NCI-H2107 treated with DMSO at 0.1 percent for 48 hours (cell line): ENCODE measurements at regions not wholly inside any gene's neighbourhood (a gene's known extent, or its start where the extent isn't known, plus 50 kb on each side); places are given as distances from the start of the nearest gene placed in this dataset.
A peak's percentile ranks its signal among the peaks of the same experiment; 100 is the strongest.

Source experiments
- DNase-seq: peaks from one replicate; lab custom pipeline; 2025; ENCODE audit not compliant: unreplicated experiment; lab: John Stamatoyannopoulos, UW

DNA sequence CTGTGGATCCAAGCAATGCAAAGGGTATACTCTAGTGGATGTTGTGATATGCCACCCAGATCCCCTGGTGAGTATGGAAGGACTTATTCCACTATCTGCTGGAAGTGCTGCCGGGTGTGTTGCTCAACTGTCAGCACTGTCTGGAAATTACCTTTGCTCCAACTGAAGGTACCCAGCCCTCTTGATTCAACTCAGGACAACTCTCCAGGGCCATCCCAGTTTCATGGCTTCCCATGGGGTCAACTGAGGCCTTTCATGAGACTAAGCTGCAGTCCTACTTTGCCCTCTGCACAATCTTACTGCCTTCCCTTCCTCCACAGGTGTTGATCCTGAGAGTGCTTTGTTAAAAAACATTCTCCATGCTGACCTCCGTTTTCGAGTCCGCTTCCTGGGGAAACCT lies 99.8 kb downstream of the SPRY1 start:
- no peak for DNase-seq

DNA sequence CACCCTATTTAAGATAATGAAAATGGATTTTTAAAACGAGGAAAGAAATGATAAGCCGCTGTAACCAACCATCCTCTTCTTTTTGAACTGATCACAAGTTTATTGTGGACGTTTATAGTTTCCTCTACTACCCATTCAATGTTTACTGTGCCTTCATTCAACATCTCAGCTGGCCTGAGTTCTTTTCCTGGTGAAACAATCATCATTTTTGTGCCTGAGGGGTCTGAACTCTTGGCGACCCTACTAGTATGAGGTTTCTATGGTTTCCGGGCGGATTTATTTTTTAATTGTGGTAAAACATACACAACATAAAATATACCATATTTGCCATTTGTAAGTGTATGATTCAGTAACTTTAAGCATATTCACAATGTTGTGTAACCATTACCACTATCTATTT lies 100.7 kb downstream of the SPRY1 start:
- DNase-seq: no peak

DNA sequence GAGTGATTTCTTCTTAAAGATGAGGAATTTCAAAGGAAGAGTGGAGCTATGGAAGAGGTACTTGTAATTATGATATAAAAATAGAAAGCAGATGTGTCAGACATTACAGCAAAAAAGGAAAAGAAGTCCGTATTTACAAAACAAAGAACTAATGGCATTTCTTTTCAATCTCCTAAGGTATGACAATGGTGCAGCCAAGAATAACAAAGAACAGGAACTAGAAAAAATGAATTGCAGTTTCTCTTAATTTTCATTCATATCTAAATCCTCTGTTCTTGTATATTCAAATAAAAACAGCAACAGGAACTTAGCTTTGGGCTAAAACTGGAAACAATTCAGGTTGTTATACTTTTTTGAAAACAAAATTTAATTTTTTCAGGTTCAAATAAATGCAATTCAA lies 105.1 kb downstream of the SPRY1 start:
- no peak for DNase-seq

DNA sequence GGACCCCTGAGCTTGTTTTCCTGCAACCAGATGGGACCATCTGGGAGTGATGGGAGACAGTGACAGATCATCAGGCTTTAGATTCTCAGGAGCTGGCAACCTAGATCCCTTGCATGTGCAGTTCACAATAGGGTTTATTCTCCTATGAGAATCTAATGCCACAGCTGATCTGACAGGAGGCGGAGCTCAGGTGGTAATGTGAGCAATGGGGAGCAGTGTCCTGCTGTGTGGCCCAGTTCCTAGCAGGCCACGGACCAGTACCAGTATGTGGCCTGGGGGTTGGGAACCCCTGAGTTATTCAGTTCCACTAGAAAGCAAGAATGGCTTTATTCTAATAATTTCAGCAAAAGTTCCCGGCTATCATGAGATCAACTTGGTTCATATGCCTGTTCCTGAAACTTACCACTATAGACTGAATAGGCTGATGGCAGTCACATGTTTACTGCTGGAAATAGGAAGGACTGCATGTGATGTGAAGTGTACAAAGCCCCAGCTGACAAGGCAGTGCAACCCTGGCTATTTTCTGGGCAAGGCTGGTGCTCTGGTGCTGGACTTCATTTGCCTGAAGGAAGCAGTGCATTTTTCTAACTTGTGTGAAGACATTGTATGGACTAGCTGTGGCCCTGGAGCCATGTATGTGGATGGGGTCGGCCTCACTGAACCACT lies 107.2 kb downstream of the SPRY1 start:
- DNase-seq: no peak

DNA sequence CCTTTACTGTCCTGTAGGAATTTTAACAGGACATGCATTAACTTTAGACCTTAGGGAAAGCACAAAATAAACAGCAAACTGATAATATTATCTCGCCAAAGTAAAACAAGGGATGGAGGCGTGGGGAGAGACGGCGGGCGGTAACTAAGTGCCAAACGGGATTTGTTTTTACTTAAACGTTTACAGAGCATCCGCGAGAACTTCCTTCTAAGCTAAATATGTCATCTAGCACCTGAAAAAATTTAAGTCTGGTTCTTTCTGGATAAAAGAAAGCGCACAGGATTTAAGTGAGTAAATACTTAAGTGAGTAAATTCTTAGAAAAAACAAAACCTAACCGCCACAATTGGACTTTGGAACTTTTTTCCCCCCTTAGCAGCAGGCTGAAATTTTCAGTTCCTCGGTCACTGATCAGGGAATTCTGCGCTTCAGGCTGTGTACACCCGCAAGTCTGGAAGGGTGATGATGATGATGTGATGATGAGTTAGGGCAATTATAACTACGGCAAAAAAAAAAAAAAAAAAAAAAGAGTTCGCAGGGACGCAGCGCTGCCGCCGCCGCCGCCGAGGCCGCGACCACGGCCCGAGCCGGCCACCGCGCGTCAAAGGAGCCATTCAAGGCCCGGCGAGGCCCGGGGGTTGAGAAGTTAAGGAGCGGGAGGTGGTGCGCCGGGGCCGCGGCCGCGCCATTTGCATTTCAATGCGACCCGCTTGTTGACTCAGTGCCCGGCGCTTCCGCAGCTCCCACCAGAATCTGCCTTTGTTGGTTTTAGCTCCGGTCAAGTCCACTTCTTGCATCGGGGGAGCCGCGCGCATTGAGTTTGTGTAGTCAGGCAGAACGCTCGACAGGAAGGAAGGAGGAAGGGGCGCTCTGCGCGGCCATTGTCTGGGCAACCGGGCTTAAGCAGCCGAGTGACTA lies 108.8 kb downstream of the SPRY1 start:
- DNase-seq: no peak

DNA sequence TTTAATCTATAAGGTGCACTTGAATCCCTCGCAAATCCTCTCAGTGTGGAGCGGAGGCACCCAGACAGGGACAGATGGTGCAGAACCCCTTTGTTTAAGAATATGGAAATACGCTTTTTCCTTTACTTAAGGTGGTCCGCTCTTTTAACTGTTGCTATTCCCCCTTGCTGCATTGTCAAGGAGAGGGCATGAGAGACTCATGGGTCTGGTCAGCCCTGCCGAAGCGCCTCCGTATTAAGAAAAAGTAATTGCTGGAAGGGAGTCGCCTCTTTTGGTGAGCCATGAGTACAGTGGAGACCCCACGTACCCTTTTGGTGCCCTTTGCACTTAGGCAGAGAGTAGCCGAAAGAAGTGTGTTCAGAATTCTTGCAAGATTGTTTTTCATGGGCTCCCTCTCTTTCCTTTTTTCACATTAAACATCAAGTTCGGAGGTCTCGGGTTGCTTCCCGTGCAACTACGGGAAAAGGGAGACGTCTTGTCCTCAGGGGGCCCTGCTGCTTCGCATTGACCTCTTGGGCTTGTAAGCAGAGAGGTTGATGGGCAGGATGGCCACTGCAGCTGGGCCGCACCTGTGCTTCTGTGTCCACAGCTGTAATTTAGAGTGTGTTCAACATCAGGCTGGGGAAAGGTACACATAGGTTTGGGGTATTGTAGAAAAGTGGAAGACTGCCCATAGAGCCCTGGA lies 109.6 kb downstream of the SPRY1 start:
- no peak for DNase-seq

DNA sequence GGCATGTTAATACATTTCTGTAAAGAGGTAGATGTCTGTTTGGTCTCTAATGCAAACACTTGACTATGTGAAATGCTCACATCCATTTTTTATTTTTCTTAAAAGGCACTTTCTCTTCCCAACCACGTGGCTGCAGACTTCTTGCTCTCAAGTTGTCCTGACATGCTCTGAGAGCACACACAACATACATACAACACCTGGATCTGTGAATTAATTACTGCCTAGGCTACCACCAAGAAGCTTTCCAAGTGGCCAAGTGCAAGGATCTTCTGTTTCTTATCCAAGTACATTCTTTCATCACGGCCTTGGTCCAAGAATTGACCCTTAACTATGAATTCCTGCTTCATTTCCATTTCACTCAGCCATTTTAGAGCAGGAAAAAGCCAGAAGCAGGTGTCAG lies 110.8 kb downstream of the SPRY1 start:
- peak; percentile 11 for DNase-seq

DNA sequence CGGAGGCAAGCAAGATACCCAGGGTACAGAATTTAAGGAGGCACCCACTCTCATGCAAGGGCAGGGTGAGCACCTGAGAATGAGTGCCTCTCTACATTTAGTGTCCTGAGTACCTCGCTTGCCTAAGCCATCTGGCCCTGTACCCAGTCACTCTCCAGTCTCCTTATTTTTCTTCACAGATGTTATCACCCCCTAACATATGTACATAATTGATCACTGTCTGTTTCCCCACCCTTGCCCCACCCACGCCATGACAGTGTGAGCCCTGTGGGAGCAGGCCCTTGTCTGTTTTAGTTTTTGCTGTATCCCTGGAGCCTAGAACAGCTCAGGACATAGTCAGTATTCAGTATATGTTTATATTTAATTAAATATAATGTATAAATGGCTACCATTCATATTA lies 113.6 kb downstream of the SPRY1 start:
- DNase-seq: no peak

DNA sequence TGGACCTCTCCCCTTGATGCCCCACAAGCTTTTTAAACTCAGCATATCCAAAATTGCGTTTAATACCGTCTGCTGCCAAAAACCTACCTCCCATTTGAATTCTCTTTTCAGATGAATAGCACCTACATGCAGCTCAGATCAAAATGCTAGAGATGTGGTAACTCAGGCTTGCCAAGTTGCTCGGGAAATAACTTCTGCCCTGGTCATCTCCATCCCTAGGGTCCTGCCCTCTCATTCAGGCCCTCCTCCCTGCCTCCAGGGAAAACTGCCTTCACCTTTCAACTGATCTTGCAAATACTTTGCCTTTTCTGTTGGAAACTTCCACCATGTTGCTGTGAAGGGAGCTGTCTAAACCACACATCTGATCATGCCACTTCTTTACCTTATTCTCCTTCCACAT lies 114.1 kb downstream of the SPRY1 start:
- DNase-seq: no peak

DNA sequence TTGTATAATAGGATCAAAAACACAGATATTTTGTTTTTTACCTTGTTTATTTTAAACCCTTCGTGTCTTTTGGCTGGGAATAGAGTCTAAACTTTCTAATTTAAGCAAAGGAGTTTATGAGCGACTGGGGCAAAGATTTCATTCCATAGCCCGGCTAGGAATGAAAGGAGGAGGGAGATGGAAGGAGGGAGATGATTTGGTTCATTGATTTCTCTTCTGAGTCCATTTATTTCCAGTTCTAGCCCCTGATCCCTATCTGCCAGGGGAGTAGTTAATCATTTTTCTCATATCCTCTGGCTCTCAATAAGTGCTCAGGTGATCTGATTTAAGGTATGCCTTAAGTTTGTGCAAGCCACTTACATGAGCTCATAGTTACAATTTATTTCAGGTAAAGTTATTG lies 120.0 kb downstream of the SPRY1 start:
- no peak for DNase-seq

DNA sequence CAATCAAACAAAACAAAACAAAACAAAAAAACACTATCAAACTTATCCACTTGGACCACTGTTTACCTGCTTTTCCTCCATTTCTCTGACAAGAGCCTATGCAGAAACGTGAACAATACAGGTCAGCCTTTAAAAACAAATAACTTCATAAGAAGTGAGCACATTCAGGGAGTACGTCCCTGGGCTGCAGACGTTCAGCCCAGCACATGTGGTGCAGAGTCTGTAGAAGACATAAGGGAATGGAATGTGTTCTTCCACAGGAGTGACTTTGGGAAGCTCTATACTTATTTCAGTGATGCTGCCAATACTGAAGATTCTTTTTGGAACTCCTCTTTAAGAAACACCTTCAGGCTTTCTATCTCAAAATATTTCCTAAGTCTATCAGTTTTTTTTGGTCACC lies 120.6 kb downstream of the SPRY1 start:
- no peak for DNase-seq

DNA sequence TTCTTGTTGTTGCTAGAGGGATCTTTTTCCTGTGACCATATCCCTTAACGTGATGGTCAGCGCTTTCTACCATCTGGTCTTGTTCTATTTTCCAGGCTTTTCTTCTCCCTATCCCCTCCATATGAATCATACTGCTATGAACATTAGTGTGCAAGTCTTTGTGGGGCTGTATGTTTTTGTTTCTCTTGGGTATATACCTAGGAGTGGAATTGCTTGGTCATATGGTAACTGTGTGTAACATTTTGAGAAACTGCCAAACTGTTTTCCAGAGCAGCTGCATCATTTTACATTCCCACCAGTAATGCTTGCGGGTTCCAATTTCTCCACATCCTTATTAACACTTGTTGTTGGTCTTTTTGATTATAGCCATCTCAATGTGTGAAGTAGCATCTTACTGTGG lies 121.4 kb downstream of the SPRY1 start:
- DNase-seq: no peak

DNA sequence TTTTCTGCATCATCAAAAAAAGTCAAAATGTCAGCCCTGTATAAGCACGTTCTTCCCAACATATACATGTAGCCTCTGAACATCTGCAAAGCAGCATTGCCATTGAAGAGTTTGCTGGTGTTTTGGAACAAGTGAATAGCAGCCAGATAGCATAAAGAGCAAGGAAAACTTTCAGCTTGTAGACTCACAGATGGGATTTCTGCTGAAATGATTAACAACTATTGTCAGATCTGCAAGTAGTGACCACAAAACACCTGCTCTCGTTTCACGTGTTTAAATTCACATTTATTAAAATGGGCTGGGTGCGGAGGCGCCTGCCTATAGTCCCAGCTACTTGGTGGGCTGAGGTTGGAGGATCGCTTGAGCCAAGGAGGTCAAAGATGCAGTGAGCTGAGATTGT lies 123.7 kb downstream of the SPRY1 start:
- DNase-seq: peak; percentile 15

DNA sequence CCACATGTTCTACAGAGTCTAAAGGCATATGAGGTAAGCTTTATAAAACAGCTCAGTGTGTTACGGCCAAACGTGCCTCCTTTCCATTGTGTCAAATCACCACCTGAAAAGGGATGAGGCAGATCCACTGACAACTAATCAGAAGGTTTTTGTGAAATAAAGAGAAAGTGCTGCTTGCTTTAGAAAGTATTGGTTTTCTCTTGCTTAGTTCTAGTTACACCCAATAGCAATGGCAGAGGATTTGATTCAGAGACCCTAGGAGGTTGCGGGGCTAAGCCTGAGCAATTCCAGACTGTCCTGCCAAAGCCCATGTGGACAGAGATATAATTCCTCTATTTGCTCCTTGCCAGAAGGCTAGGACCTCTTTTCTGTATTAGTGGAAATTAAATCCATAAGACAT lies 125.5 kb downstream of the SPRY1 start:
- no peak for DNase-seq

DNA sequence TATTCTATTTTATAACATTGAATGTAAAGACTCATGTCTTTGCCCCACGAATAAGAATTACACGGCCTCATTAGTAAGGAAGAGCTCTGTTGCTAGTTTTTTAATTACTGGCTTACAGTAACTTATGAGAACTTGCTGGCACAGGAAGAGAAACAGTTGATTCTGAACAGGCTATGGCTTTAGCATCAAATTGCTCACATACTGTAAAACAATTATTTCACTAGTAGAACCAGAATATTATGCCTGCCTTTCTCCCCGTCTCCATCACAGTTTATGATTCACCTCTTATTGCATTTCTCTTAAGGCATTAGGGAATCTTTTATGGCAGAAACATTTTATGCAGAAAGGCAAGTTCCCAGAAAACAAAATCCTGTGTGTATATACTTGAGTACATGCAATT lies 126.1 kb downstream of the SPRY1 start:
- DNase-seq: no peak

DNA sequence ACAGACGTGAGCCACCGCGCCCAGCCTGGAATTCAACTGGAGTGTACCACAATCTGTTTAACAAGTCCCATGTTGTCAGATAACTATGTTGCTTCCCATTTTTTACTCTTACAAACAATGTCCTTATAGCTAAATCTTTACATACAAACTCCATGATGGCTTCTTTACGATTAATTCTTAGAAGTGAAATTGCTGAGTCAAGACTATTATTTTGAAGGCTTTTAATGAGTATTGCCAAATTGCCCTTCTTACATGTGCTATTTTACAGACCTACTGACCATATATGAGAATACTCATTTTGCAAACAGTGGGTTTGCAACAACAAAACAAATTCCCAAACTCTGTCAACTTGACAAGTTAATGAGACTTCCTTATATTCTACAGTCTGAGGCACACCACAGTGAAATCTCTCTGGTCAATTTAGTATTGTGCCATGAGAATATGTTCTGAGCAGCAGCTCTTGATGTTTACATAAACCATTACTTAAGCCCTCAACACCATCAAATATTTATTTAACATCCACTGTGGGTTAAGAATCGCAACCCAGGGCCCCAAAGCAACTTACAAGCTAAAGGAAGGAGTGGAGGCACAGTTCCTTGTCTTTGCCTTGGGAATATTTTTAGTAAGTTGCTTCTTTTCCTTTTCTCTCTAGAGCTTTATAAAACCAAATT lies 128.5 kb downstream of the SPRY1 start:
- DNase-seq: no peak

DNA sequence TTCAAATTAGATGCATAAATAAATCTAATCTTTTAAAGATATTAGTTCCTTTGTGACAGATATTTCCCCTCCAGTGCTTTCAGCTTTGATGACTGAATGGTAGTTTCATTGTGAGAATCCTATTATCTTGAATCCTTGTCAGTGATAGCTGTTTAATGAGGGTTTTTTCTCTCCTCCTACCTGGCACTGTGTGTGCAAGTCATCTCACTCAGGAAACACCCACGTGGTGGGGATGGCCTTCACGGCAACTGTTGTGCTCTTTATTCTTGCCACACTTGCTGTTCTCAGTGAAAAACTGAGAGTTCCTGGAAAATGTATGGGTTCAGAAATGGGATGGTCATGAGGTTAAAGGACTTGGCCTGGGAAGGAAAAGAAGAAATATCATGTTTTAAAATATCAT lies 129.9 kb downstream of the SPRY1 start:
- DNase-seq: no peak

DNA sequence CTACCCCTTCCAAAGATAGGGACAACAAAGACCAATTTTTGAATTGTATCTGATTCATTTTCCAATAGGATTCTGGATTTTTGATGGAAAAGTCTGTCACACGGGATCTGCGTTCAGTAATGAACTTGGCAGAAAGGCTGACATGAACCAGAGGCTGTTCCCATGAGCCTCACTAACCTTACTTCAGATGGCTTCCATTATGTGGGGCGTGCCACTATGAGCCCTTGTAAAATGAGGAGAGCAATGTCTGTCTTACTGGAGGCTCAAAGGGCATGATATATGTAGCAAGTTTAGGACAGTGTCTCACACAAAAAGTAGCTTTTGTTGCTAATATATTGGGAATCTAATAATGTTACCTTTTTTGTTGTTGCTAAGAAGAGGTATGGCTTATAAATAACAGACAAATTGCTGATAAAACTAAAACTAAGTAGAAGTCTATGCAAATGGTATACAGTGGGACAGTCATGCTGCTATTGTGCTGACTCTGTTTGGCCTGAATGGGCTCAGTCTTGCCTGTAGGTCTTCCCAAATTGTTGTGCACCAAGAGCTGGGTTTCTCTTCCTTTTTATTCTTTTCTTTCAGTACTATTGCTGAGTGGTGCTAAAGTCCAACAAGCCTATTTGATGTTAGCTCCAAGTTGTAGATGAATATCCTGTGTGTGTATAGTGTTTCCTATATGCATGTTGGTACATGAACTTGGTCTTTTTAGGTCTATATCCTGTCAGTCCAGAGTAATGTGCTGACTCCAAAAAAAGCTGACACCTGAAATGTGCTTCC lies 132.1 kb downstream of the SPRY1 start:
- DNase-seq: no peak

DNA sequence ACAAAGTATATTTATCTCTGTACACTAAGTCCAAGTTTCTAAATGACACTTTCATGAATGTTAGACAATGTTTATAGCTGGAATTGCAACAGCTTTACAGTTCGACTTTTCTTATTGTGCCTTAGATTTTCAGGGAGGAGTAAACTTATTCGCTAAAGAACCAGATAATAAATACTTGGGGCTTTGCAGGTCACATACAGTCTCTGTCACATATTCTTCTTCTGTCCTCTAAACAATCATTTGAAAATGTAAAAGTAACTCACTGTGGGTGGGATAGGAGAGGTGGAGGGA lies 132.6 kb downstream of the SPRY1 start:
- no peak for DNase-seq

DNA sequence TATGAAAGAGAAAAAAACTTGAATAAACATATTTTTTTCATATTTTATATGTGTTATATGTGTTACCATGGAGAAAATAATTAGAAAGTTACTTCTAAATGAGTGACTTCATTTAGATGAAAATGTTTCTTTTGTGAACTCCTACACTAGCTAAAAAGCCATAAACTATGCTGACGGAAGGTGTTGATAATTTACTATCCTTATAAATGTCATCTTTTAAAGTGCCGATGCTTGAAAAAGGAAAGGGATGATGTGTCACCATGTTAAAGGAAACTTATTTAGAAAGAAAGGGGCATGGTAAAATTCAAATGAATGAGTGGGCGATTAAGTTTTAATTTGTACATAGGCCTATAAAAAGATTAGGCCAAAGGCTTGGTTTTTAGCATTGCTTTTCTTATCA lies 133.8 kb downstream of the SPRY1 start:
- DNase-seq: no peak
